GM12878 (cell line): ENCODE measurements at regions not wholly inside any gene's neighbourhood (a gene's known extent, or its start where the extent isn't known, plus 50 kb on each side); places are given as distances from the start of the nearest gene placed in this dataset.

Experiments
- ATAC-seq: fragments of 200-7000 bp; cut with Tn5 transposase; 3 replicates; pipeline ENCODE4 v1.9.1; 2020; ENCODE audit warnings: mild to moderate bottlenecking, moderate library complexity
- BruUV-seq: library from RNA; stranded (reverse); fragments of 400-500 nt; replicated peaks from 2 replicates; lab custom pipeline; 2021; lab: Mats Ljungman, UMichigan
- CTCF ChIA-PET: fragments of 300-600 bp; sonication (Branson Sonifier 250); formaldehyde crosslinking; extraction: SDS; loops from one replicate; lab custom pipeline; 2021; ENCODE audit warnings: inconsistent platforms; lab: Yijun Ruan, JAX
- POLR2A ChIA-PET: fragments of 350-600 bp; formaldehyde crosslinking; extraction: SDS; loops from one replicate; lab custom pipeline; 2021; ENCODE audit warnings: inconsistent platforms; lab: Charles Lee
- RAD21 ChIA-PET: fragments of 300-600 bp; sonication (Branson Sonifier 250); formaldehyde crosslinking; loops from one replicate; lab custom pipeline; 2023; ENCODE audit warnings: antibody characterized with exemption; ENCODE audit not compliant: unreplicated experiment; lab: Charles Lee
- SMC1A ChIA-PET: fragments of 300-600 bp; sonication (Branson Sonifier 250); formaldehyde crosslinking; loops from one replicate; lab custom pipeline; 2023; ENCODE audit not compliant: unreplicated experiment, uncharacterized antibody; lab: Charles Lee
- DNase-seq: peaks from one replicate; pipeline ENCODE4 v3.0.0-alpha.2; 2011; ENCODE audit warnings: low read depth, low spot score
- FAIRE-seq: peaks from 3 replicates; lab custom pipeline; 2011; peaks lifted over from hg19 to GRCh38; lab: Jason Lieb, UNC
- H2AFZ ChIP-seq: 2 replicates; pipeline ENCODE4 v1.6.0; 2011; ENCODE audit warnings: low read depth, low read length, control low read depth; ENCODE audit not compliant: control insufficient read depth
- H3K27ac ChIP-seq: 2 replicates; pipeline ENCODE4 v1.5.1; 2011; ENCODE audit warnings: control low read depth; ENCODE audit not compliant: control insufficient read depth, insufficient read depth
- H3K27me3 ChIP-seq, 2 experiments: replicated peaks in 1 of 2; 2 replicates each; pipeline versions ENCODE4 v1.6.0 to v1.6.1; 2011; ENCODE audit warnings: low read length in 1 of 2; ENCODE audit not compliant: control insufficient read depth in 2 of 2, insufficient read depth in 2 of 2
- H3K36me3 ChIP-seq, 2 experiments: 2 replicates each; pipeline ENCODE4 v1.5.1; 2011; ENCODE audit warnings: low read length in 1 of 2; ENCODE audit not compliant: control insufficient read depth in 2 of 2, insufficient read depth in 2 of 2
- H3K4me1 ChIP-seq: 2 replicates; pipeline ENCODE4 v1.6.1; 2011; ENCODE audit warnings: mild to moderate bottlenecking, low read length, moderate library complexity, mixed read lengths; ENCODE audit not compliant: control insufficient read depth, insufficient read depth
- H3K4me2 ChIP-seq: 2 replicates; pipeline ENCODE4 v1.6.0; 2011; ENCODE audit warnings: control low read depth; ENCODE audit not compliant: control insufficient read depth, insufficient read depth
- H3K4me3 ChIP-seq: fragments of 200-600 bp; sonication (generic); 2 replicates; pipeline ENCODE4 v1.5.1; 2016
- H3K79me2 ChIP-seq: 2 replicates; pipeline ENCODE4 v1.6.0; 2011; ENCODE audit warnings: low read length; ENCODE audit not compliant: control insufficient read depth, insufficient read depth
- H3K9ac ChIP-seq: 2 replicates; pipeline ENCODE4 v1.8.0; 2011; ENCODE audit warnings: low read length, control low read depth, mixed read lengths; ENCODE audit not compliant: control insufficient read depth, insufficient read depth
- H3K9me3 ChIP-seq: replicated peaks from 3 replicates; pipeline ENCODE4 v1.5.1; 2011; ENCODE audit warnings: mild to moderate bottlenecking, low read length; ENCODE audit not compliant: control insufficient read depth, insufficient read depth
- H4K20me1 ChIP-seq: 2 replicates; pipeline ENCODE4 v1.6.0; 2011; ENCODE audit not compliant: control insufficient read depth, insufficient read depth
- ASH2L ChIP-seq: fragments of 300-600, 200-600 bp; sonication (generic); IDR thresholded peaks from 2 replicates; pipeline ENCODE4 v1.6.1; 2017; ENCODE audit warnings: low read depth, mild to moderate bottlenecking, borderline replicate concordance
- CHD2 ChIP-seq: IDR thresholded peaks from 2 replicates; pipeline ENCODE4 v1.6.1; 2011; ENCODE audit warnings: low read depth, low read length, improper control_type of control experiment, borderline replicate concordance
- CTCF ChIP-seq, 3 experiments: IDR thresholded peaks in 2 of 3; conservative IDR thresholded peaks in 1 of 3; 2 replicates each; pipeline ENCODE4 v1.5.1; 2011; ENCODE audit warnings: low read depth in 3 of 3, low read length in 3 of 3, mild to moderate bottlenecking in 3 of 3, control low read depth in 2 of 3, moderate library complexity in 2 of 3, inconsistent platforms in 1 of 3, mixed read lengths in 1 of 3; ENCODE audit not compliant: control insufficient read depth in 2 of 3, insufficient read depth in 1 of 3; ENCODE audit errors: extremely low read depth in 1 of 3
- EED ChIP-seq: sonication (generic); IDR thresholded peaks from 2 replicates; pipeline ENCODE4 v1.6.1; 2016; ENCODE audit warnings: antibody characterized with exemption, low read depth
- EGR1 ChIP-seq, 2 experiments: IDR thresholded peaks; 1 replicate in 1 of 2; 2 replicates in 1 of 2; pipeline ENCODE4 v1.6.1; 2011 to 2012; ENCODE audit warnings: low read depth in 2 of 2, low read length in 2 of 2, borderline replicate concordance in 1 of 2, mild to moderate bottlenecking in 1 of 2, moderate library complexity in 1 of 2
- HDAC2 ChIP-seq: fragments of 200-600 bp; sonication (generic); IDR thresholded peaks from 2 replicates; pipeline ENCODE4 v1.6.1; 2017
- IRF4 ChIP-seq: IDR thresholded peaks from 2 replicates; pipeline ENCODE4 v1.6.1; 2011; ENCODE audit warnings: low read depth, low read length
- MEF2A ChIP-seq: IDR thresholded peaks from 2 replicates; pipeline ENCODE4 v1.6.1; 2011; ENCODE audit warnings: low read depth, mild to moderate bottlenecking, low read length, moderate library complexity; ENCODE audit not compliant: insufficient read depth
- NFYA ChIP-seq: IDR thresholded peaks from 2 replicates; pipeline ENCODE4 v1.6.1; 2011; ENCODE audit warnings: low read depth, mild to moderate bottlenecking, low read length, improper control_type of control experiment, borderline replicate concordance
- NR2C2 ChIP-seq: IDR thresholded peaks from 2 replicates; pipeline ENCODE4 v1.6.1; 2011; ENCODE audit warnings: borderline replicate concordance, low read depth; ENCODE audit not compliant: control insufficient read depth, insufficient read length
- POLR2AphosphoS2 ChIP-seq: IDR thresholded peaks from 2 replicates; pipeline ENCODE4 v1.6.1; 2011; ENCODE audit warnings: low read depth, mild to moderate bottlenecking, low read length, improper control_type of control experiment, moderate library complexity
- POU2F2 ChIP-seq: IDR thresholded peaks from 3 replicates; pipeline ENCODE4 v1.6.1; 2011; ENCODE audit warnings: low read depth, mild to moderate bottlenecking, low read length, borderline replicate concordance
- RBBP5 ChIP-seq: fragments of 200-600 bp; sonication (generic); conservative IDR thresholded peaks from 2 replicates; pipeline ENCODE4 v1.6.1; 2016
- STAT3 ChIP-seq: IDR thresholded peaks from 2 replicates; pipeline ENCODE4 v1.6.1; 2011; ENCODE audit warnings: low read depth, low read length, improper control_type of control experiment
- YY1 ChIP-seq: IDR thresholded peaks from 2 replicates; pipeline ENCODE4 v1.6.1; 2011; ENCODE audit warnings: low read depth, mild to moderate bottlenecking, low read length
- ZBTB4 ChIP-seq: fragments of 450-650 bp; formaldehyde crosslinking; IDR thresholded peaks from 2 replicates; pipeline ENCODE4 v1.4.0; 2022; ENCODE audit warnings: mild to moderate bottlenecking, moderate library complexity
- WGBS: methylation state at CpG from one replicate; pipeline ENCODE4 v1.1.6; 2016; ENCODE audit warnings: low lambda C conversion rate; ENCODE audit not compliant: insufficient replicate concordance, insufficient coverage; ENCODE audit errors: missing lambda C conversion rate; 5-methylcytosine and 5-hydroxymethylcytosine counted together
- in situ Hi-C: fragments of 300-500 bp; cut with MboI; formaldehyde crosslinking; loops from 9 replicates; pipeline ENCODE4 v1.14.3; 2018; ENCODE audit warnings: mixed read lengths
- intact Hi-C: fragments of 100-400 bp; cut with micrococcal nuclease; formaldehyde crosslinking; loops from one replicate; pipeline ENCODE4 v1.14.2; 2022; ENCODE audit not compliant: unreplicated experiment
- TF ChIP-seq, protein P1 (sequence below): IDR thresholded peaks from 2 replicates; pipeline ENCODE4 v1.6.1; 2012; ENCODE audit warnings: mild to moderate bottlenecking, low read depth, low read length

DNA sequence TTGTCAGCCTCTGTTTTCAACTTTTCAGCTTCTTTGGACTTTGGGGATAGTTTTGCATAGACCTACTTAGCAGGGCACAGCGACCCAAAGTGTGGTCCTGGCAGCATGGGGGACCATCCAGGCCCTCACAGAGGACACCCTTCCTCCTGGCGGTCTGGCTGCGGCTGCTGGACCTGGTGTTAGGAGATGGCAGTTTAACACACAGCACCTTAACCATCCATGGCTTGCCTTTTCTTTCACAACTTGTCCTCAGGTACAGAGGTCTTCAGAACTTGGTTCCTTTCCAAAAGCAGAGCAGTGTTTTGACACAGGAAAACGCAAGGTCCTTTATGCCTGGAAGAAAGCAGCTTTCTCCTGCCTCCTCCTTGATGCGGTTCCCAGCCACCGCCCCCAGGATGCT, 68.1 kb downstream of the RHOU start:
- DNase-seq (no peak), ATAC-seq (no peak), FAIRE-seq (no peak)
- CTCF ChIA-PET: no interaction called here
- TF ChIP-seq ASH2L (no peak), POU2F2 (no peak), IRF4 (no peak), NFYA (no peak), CHD2 (no peak), RBBP5 (no peak), ZBTB4 (CRISPR knock-in tag) (no peak), EGR1 (IDR thresholded peaks at IDR 0.05; ENCODE audit: borderline replicate concordance in 1 of 2, low read depth in 2 of 2, low read length in 2 of 2) (no peak), EED (no peak), STAT3 (no peak), NR2C2 (no peak), POLR2AphosphoS2 (no peak), HDAC2 (no peak), CTCF (IDR thresholded peaks at IDR 0.05 in 2 of 3, conservative IDR thresholded peaks at IDR 0.05 in 1 of 3; ENCODE audit: control insufficient read depth in 2 of 3, extremely low read depth in 1 of 3, insufficient read depth in 1 of 3, low read depth in 3 of 3, low read length in 3 of 3) (no peak), YY1 (no peak), MEF2A (no peak)
- TF ChIP-seq, protein P1, sequence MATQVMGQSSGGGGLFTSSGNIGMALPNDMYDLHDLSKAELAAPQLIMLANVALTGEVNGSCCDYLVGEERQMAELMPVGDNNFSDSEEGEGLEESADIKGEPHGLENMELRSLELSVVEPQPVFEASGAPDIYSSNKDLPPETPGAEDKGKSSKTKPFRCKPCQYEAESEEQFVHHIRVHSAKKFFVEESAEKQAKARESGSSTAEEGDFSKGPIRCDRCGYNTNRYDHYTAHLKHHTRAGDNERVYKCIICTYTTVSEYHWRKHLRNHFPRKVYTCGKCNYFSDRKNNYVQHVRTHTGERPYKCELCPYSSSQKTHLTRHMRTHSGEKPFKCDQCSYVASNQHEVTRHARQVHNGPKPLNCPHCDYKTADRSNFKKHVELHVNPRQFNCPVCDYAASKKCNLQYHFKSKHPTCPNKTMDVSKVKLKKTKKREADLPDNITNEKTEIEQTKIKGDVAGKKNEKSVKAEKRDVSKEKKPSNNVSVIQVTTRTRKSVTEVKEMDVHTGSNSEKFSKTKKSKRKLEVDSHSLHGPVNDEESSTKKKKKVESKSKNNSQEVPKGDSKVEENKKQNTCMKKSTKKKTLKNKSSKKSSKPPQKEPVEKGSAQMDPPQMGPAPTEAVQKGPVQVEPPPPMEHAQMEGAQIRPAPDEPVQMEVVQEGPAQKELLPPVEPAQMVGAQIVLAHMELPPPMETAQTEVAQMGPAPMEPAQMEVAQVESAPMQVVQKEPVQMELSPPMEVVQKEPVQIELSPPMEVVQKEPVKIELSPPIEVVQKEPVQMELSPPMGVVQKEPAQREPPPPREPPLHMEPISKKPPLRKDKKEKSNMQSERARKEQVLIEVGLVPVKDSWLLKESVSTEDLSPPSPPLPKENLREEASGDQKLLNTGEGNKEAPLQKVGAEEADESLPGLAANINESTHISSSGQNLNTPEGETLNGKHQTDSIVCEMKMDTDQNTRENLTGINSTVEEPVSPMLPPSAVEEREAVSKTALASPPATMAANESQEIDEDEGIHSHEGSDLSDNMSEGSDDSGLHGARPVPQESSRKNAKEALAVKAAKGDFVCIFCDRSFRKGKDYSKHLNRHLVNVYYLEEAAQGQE: no peak
- H3K79me2 ChIP-seq: no peaks in the 10 kb centered on the region
- no peak overlapping the region for H3K9ac ChIP-seq
- no peak overlapping the region for H2AFZ ChIP-seq
- BruUV-seq: no TSS peak
- H3K4me2 ChIP-seq: no peak overlapping the region
- intact Hi-C loops (loop anchor here (5.0 kb wide), 1 partner anchor 44 kb away; no protein-coding TSS in a partner anchor), in situ Hi-C loops (no loop called here)
- H3K36me3 ChIP-seq: no peaks in the 10 kb centered on the region
- no peaks in the 10 kb centered on the region for H4K20me1 ChIP-seq
- H3K9me3 ChIP-seq: no peaks in the 10 kb centered on the region; the same call in 2 of the 3 replicates
- SMC1A ChIA-PET: no interaction called here
- RAD21 ChIA-PET: no interaction called here
- H3K27ac ChIP-seq: no peak overlapping the region
- H3K4me1 ChIP-seq: no peaks in the 10 kb centered on the region
- WGBS: 62% methylated on average over 6 of the region's 6 CpGs
- H3K27me3 ChIP-seq: peaks cover 0 to 2% of the 10 kb centered on the region in 2 experiments; a peak in 3 of 4 replicates
- POLR2A ChIA-PET: no interaction called here
- H3K4me3 ChIP-seq: no peak overlapping the region
